ENCODE measurements at regions not wholly inside any gene's neighbourhood (a gene's known extent, or its start where the extent isn't known, plus 50 kb on each side); places are given as distances from the start of the nearest gene placed in this dataset.
"Not testable (repeated sequence)": the region's sequence is repeated elsewhere in the genome, so short reads cannot be mapped to it uniquely, and the experiment has no call there.

- no peak for DNase-seq
Observed at GRCh38 chr13:76330761-76331160, 555.4 kb downstream of the KCTD12 start.

- DNase-seq = no peak
Observed at GRCh38 chr13:76329866-76330580, 556.2 kb downstream of the KCTD12 start.

- no peak for DNase-seq
Observed at GRCh38 chr13:76329004-76329403, 557.2 kb downstream of the KCTD12 start.

GRCh38 chr13:76326343-76326742 is 559.9 kb downstream of the KCTD12 start:
- DNase-seq = no peak

- no peak for DNase-seq
Observed at GRCh38 chr13:76319921-76320320, 566.3 kb downstream of the KCTD12 start.

GRCh38 chr13:76316998-76317527 is 569.1 kb downstream of the KCTD12 start:
- no peak for DNase-seq

- no peak for DNase-seq
Observed at GRCh38 chr13:76314495-76314894, 571.7 kb downstream of the KCTD12 start.

- DNase-seq = no peak
Observed at GRCh38 chr13:76307142-76307541, 579.1 kb downstream of the KCTD12 start.

GRCh38 chr13:76300688-76301087 is 585.5 kb downstream of the KCTD12 start:
- no peak for DNase-seq

GRCh38 chr13:76297331-76297730 is 588.9 kb downstream of the KCTD12 start:
- no peak for DNase-seq

GRCh38 chr13:76296751-76297150 is 589.5 kb downstream of the KCTD12 start:
- no peak for DNase-seq

- DNase-seq = not testable (repeated sequence)
Observed at GRCh38 chr13:76295020-76295419, 591.2 kb downstream of the KCTD12 start.

GRCh38 chr13:76293751-76294150 is 592.5 kb downstream of the KCTD12 start:
- no peak for DNase-seq

- DNase-seq = no peak
Observed at GRCh38 chr13:76293346-76293745, 592.9 kb downstream of the KCTD12 start.

- no peak for DNase-seq
Observed at GRCh38 chr13:76292726-76293125, 593.5 kb downstream of the KCTD12 start.

- DNase-seq = no peak
Observed at GRCh38 chr13:76292031-76292430, 594.2 kb downstream of the KCTD12 start.

- no peak for DNase-seq
Observed at GRCh38 chr13:76289558-76289957, 596.6 kb downstream of the KCTD12 start.

GRCh38 chr13:76286178-76286577 is 600.0 kb downstream of the KCTD12 start:
- no peak for DNase-seq

- no peak for DNase-seq
Observed at GRCh38 chr13:76285463-76285862, 600.7 kb downstream of the KCTD12 start.

- DNase-seq = not testable (repeated sequence)
Observed at GRCh38 chr13:76279766-76280165, 606.4 kb downstream of the KCTD12 start.

GRCh38 chr13:76271728-76272232 is 614.4 kb downstream of the KCTD12 start:
- DNase-seq = no peak

- not testable (repeated sequence) for DNase-seq
Observed at GRCh38 chr13:76268307-76268706, 617.9 kb downstream of the KCTD12 start.

- no peak for DNase-seq
Observed at GRCh38 chr13:76267216-76267615, 619.0 kb downstream of the KCTD12 start.

- no peak for DNase-seq
Observed at GRCh38 chr13:76266561-76266960, 619.6 kb downstream of the KCTD12 start.

- no peak for DNase-seq
Observed at GRCh38 chr13:76250211-76250610, 614.1 kb downstream of the LMO7 start.
